Gastroesophageal sphincter (tissue), 4 donors: ENCODE measurements at regions not wholly inside any gene's neighbourhood (a gene's known extent, or its start where the extent isn't known, plus 50 kb on each side); places are given as distances from the start of the nearest gene placed in this dataset.

Source experiments
- ATAC-seq: fragments of 150-250 bp; one replicate; pipeline ENCODE4 v1.9.1; 2016; ENCODE audit warnings: mild to moderate bottlenecking, moderate library complexity
- H3K27ac ChIP-seq, 4 donors: fragments of 200-600 bp; sonication (generic) in 3 of 4; 1 replicate in 3 of 4; 2 replicates in 1 of 4; pipeline ENCODE4 v1.5.1; 2016 to 2019
- H3K27me3 ChIP-seq: fragments of 200-600 bp; sonication (generic); one replicate; pipeline ENCODE4 v1.5.1; 2019
- H3K36me3 ChIP-seq, 2 donors: fragments of 200-600 bp; sonication (generic); one replicate each; pipeline ENCODE4 v1.5.1; 2019; ENCODE audit warnings: control low read depth in 1 of 2
- H3K4me1 ChIP-seq, 3 donors: fragments of 200-600 bp; sonication (generic); 1 replicate in 2 of 3; 2 replicates in 1 of 3; pipeline ENCODE4 v1.5.1; 2016 to 2019; ENCODE audit warnings: control low read depth in 2 of 3
- H3K4me3 ChIP-seq, 2 donors: fragments of 200-600 bp; sonication (generic); one replicate each; pipeline ENCODE4 v1.5.1; 2019; ENCODE audit warnings: mild to moderate bottlenecking in 1 of 2, moderate library complexity in 1 of 2
- H3K9me3 ChIP-seq, 3 donors: fragments of 200-600 bp; sonication (generic); one replicate each; pipeline ENCODE4 v1.5.1; 2017 to 2019; ENCODE audit warnings: control low read depth in 2 of 3
- EP300 ChIP-seq: sonication (generic); formaldehyde crosslinking; IDR thresholded peaks from one replicate; pipeline ENCODE4 v1.6.1; 2017; ENCODE audit warnings: antibody characterized with exemption, mild to moderate bottlenecking
- POLR2A ChIP-seq, 2 donors: fragments of 450-650 bp; IDR thresholded peaks; one replicate each; pipeline ENCODE4 v1.6.1; 2017; ENCODE audit warnings: antibody characterized with exemption in 2 of 2, mild to moderate bottlenecking in 2 of 2, moderate library complexity in 1 of 2
- POLR2AphosphoS5 ChIP-seq: sonication (generic); formaldehyde crosslinking; IDR thresholded peaks from one replicate; pipeline ENCODE4 v1.6.1; 2017; ENCODE audit warnings: antibody characterized with exemption
- WGBS, 2 donors: methylation state at CpG; one replicate each; pipeline ENCODE4 v1.1.5; 2018; ENCODE audit warnings: low coverage in 1 of 2; 5-methylcytosine and 5-hydroxymethylcytosine counted together
- TF ChIP-seq, protein P1 (sequence below), 4 experiments: fragments of 200-600 bp in 2 of 4; fragments of 450-650 bp in 2 of 4; sonication (generic) in 1 of 4; IDR thresholded peaks; one replicate each; pipeline ENCODE4 v1.5.1; 2017 to 2019; ENCODE audit warnings: antibody characterized with exemption in 4 of 4, mild to moderate bottlenecking in 2 of 4, moderate library complexity in 2 of 4

- Histone ChIP-seq H3K27ac (no peak overlapping the region), H3K4me1 (peaks cover 0 to 19% (median 2%) of the 10 kb centered on the region in 3 donors), H3K4me3 (no peak overlapping the region), H3K36me3 (no peaks in the 10 kb centered on the region), H3K9me3 (no peaks in the 10 kb centered on the region), H3K27me3 (no peaks in the 10 kb centered on the region)
- TF ChIP-seq EP300 = no peak
- TF ChIP-seq, protein P1, sequence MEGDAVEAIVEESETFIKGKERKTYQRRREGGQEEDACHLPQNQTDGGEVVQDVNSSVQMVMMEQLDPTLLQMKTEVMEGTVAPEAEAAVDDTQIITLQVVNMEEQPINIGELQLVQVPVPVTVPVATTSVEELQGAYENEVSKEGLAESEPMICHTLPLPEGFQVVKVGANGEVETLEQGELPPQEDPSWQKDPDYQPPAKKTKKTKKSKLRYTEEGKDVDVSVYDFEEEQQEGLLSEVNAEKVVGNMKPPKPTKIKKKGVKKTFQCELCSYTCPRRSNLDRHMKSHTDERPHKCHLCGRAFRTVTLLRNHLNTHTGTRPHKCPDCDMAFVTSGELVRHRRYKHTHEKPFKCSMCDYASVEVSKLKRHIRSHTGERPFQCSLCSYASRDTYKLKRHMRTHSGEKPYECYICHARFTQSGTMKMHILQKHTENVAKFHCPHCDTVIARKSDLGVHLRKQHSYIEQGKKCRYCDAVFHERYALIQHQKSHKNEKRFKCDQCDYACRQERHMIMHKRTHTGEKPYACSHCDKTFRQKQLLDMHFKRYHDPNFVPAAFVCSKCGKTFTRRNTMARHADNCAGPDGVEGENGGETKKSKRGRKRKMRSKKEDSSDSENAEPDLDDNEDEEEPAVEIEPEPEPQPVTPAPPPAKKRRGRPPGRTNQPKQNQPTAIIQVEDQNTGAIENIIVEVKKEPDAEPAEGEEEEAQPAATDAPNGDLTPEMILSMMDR (IDR thresholded peaks at IDR 0.05) = no peak
- TF ChIP-seq POLR2A (IDR thresholded peaks at IDR 0.05) = no peak
- no peak for TF ChIP-seq POLR2AphosphoS5
- 89 to 95% methylated on average over 2 of the region's 2 CpGs for WGBS, 2 donors
- ATAC-seq = no peak
Measured at GRCh38 chr3:154025007-154025406, 96.2 kb upstream of the ARHGEF26 start.

DNA sequence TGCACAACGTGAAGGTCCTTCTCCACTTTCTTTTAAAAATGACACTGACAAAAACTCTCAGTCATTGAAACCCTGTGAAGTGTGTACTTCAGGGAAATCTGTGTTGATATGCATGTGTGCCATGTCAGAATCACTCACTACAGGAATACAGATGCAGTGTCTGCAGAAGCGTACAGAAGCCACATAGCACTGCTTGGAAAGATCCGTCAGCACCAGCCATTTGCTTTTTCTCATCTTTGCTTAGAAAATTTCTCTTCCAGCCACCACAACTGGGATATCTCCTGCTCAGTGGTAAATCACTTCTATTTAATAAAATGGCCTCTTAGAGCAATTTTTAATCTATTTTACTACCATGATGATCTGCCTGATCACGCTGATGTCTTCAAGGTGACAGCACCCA, 91.3 kb upstream of the ARHGEF26 start:
- H3K4me3 ChIP-seq = no peak overlapping the region
- H3K36me3 ChIP-seq = no peaks in the 10 kb centered on the region
- no peaks in the 10 kb centered on the region for H3K9me3 ChIP-seq
- no peak for ATAC-seq
- TF ChIP-seq POLR2AphosphoS5 = no peak
- H3K27ac ChIP-seq = no peak overlapping the region
- H3K27me3 ChIP-seq = no peaks in the 10 kb centered on the region
- H3K4me1 ChIP-seq = peaks cover 0 to 8% (median 0%) of the 10 kb centered on the region in 3 donors
- WGBS, 2 donors = 57 to 63% methylated on average over 4 of the region's 4 CpGs

- no peaks in the 10 kb centered on the region for H3K36me3 ChIP-seq
- 23 to 32% methylated on average over 2 of the region's 2 CpGs for WGBS, 2 donors
- no peaks in the 10 kb centered on the region for H3K9me3 ChIP-seq
- ATAC-seq = no peak
- peaks cover 0 to 13% (median 0%) of the 10 kb centered on the region in 3 donors for H3K4me1 ChIP-seq
- peak overlapping the region in 3 of 4 donors; percentile 6 to 21 (median 18) for H3K27ac ChIP-seq
- H3K4me3 ChIP-seq = no peak overlapping the region
- H3K27me3 ChIP-seq = no peaks in the 10 kb centered on the region
- no peak for TF ChIP-seq POLR2AphosphoS5
- TF ChIP-seq, protein P1 (IDR thresholded peaks at IDR 0.05) = no peak
Measured at GRCh38 chr3:154034797-154035330, 86.3 kb upstream of the ARHGEF26 start.

DNA sequence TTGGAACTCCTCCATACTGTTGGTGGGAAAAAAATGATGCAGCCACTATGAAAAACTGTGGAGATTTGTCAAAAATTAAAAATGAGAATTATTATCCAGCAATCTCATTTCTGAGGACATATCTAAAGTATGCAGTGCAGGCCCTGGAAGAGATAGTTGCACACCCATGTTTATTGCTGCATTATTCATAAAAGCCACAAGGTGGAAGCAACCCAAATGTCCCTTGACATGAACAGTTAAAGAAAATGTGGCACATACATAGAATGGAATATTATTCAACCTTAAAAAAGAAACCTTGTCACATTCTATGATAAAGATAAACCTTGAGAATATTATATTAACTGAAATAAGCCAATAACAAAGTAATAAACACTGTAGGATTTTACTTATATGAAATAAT, 80.9 kb upstream of the ARHGEF26 start:
- Histone ChIP-seq H3K9me3 (no peaks in the 10 kb centered on the region), H3K36me3 (no peaks in the 10 kb centered on the region), H3K27me3 (no peaks in the 10 kb centered on the region), H3K27ac (no peak overlapping the region), H3K4me3 (no peak overlapping the region), H3K4me1 (peaks cover 0 to 13% (median 0%) of the 10 kb centered on the region in 3 donors)
- ATAC-seq = no peak
- TF ChIP-seq, protein P1 (IDR thresholded peaks at IDR 0.05) = peak in 3 of 4 experiments; percentile 12 to 20 (median 16)
- TF ChIP-seq POLR2AphosphoS5 (no peak), EP300 (no peak), POLR2A (IDR thresholded peaks at IDR 0.05) (no peak)

- Histone ChIP-seq H3K36me3 (no peaks in the 10 kb centered on the region), H3K9me3 (no peaks in the 10 kb centered on the region), H3K4me3 (no peak overlapping the region), H3K27ac (no peak overlapping the region), H3K27me3 (no peaks in the 10 kb centered on the region), H3K4me1 (peaks cover 0 to 4% (median 0%) of the 10 kb centered on the region in 3 donors)
- ATAC-seq = no peak
- TF ChIP-seq POLR2AphosphoS5 (no peak), EP300 (no peak)
- WGBS, 2 donors = 29 to 43% methylated on average over 2 of the region's 2 CpGs
Measured at GRCh38 chr3:154044671-154045070, 76.5 kb upstream of the ARHGEF26 start.

- Histone ChIP-seq H3K4me3 (no peak overlapping the region), H3K4me1 (no peaks in the 10 kb centered on the region), H3K27me3 (no peaks in the 10 kb centered on the region), H3K27ac (no peak overlapping the region), H3K36me3 (no peaks in the 10 kb centered on the region), H3K9me3 (no peaks in the 10 kb centered on the region)
- TF ChIP-seq, protein P1 (IDR thresholded peaks at IDR 0.05) = no peak
- TF ChIP-seq POLR2AphosphoS5 (no peak), EP300 (no peak), POLR2A (IDR thresholded peaks at IDR 0.05) (no peak)
- ATAC-seq = no peak
Measured at GRCh38 chr3:154050216-154050615, 71.0 kb upstream of the ARHGEF26 start.
